Gastroesophageal sphincter (tissue), 3 donors: ENCODE measurements at regions not wholly inside any gene's neighbourhood (a gene's known extent, or its start where the extent isn't known, plus 50 kb on each side); places are given as distances from the start of the nearest gene placed in this dataset.

ENCODE experiments used
- CTCF ChIP-seq, 4 experiments: fragments of 200-600 bp in 2 of 4; fragments of 450-650 bp in 2 of 4; sonication (generic) in 1 of 4; IDR thresholded peaks; one replicate each; pipeline ENCODE4 v1.5.1; 2017 to 2019; ENCODE audit warnings: antibody characterized with exemption in 4 of 4, mild to moderate bottlenecking in 2 of 4, moderate library complexity in 2 of 4
- EP300 ChIP-seq: sonication (generic); formaldehyde crosslinking; IDR thresholded peaks from one replicate; pipeline ENCODE4 v1.6.1; 2017; ENCODE audit warnings: antibody characterized with exemption, mild to moderate bottlenecking
- POLR2A ChIP-seq, 2 donors: fragments of 450-650 bp; IDR thresholded peaks; one replicate each; pipeline ENCODE4 v1.6.1; 2017; ENCODE audit warnings: antibody characterized with exemption in 2 of 2, mild to moderate bottlenecking in 2 of 2, moderate library complexity in 1 of 2
- POLR2AphosphoS5 ChIP-seq: sonication (generic); formaldehyde crosslinking; IDR thresholded peaks from one replicate; pipeline ENCODE4 v1.6.1; 2017; ENCODE audit warnings: antibody characterized with exemption

GRCh38 chr3:8210882-8211341, 290.7 kb upstream of the LMCD1 start:
- no peak for TF ChIP-seq POLR2AphosphoS5
- TF ChIP-seq CTCF (IDR thresholded peaks at IDR 0.05) = no peak
- TF ChIP-seq EP300 = no peak
- TF ChIP-seq POLR2A (IDR thresholded peaks at IDR 0.05) = no peak
